ENCODE measurements at regions not wholly inside any gene's neighbourhood (a gene's known extent, or its start where the extent isn't known, plus 50 kb on each side); places are given as distances from the start of the nearest gene placed in this dataset.

- DNase-seq (ENCODE audit: low read depth in 2 of 2), result no peak
These were observed 157.8 kb downstream of the COPS8 start for GRCh38 chr2:237243487-237243886.

GRCh38 chr2:237244178-237244577 is 158.5 kb downstream of the COPS8 start:
- no peak for DNase-seq (ENCODE audit: low read depth in 2 of 2)

- DNase-seq (ENCODE audit: low read depth in 2 of 2), result no peak
These were observed 159.4 kb downstream of the COPS8 start for GRCh38 chr2:237244976-237245646.

GRCh38 chr2:237250599-237250998 is 163.4 kb downstream of the COL6A3 start:
- no peak for DNase-seq (ENCODE audit: low read depth in 2 of 2)

- DNase-seq (ENCODE audit: low read depth in 2 of 2), result no peak
These were observed 162.0 kb downstream of the COL6A3 start for GRCh38 chr2:237251986-237252385.

GRCh38 chr2:237253046-237253702 is 160.8 kb downstream of the COL6A3 start:
- DNase-seq (ENCODE audit: low read depth in 2 of 2), result no peak

GRCh38 chr2:237254369-237254861 is 159.5 kb downstream of the COL6A3 start:
- DNase-seq (ENCODE audit: low read depth in 2 of 2), result no peak

GRCh38 chr2:237254911-237255578 is 158.9 kb downstream of the COL6A3 start:
- peak in 1 of 2 donors; percentile 78 for DNase-seq (ENCODE audit: low read depth in 2 of 2)

- DNase-seq (ENCODE audit: low read depth in 2 of 2), result peak in 1 of 2 donors; percentile 67
These were observed 157.1 kb downstream of the COL6A3 start for GRCh38 chr2:237256887-237257286.

- DNase-seq (ENCODE audit: low read depth in 2 of 2), result peak; percentile 14 to 90
These were observed 156.5 kb downstream of the COL6A3 start for GRCh38 chr2:237257471-237257951.

GRCh38 chr2:237258116-237258515 is 155.8 kb downstream of the COL6A3 start:
- peak in 1 of 2 donors; percentile 20 for DNase-seq (ENCODE audit: low read depth in 2 of 2)

- peak in 1 of 2 donors; percentile 13 for DNase-seq (ENCODE audit: low read depth in 2 of 2)
These were observed 155.3 kb downstream of the COL6A3 start for GRCh38 chr2:237258615-237259014.

GRCh38 chr2:237259201-237259600 is 154.8 kb downstream of the COL6A3 start:
- no peak for DNase-seq (ENCODE audit: low read depth in 2 of 2)

- DNase-seq (ENCODE audit: low read depth in 2 of 2), result no peak
These were observed 153.8 kb downstream of the COL6A3 start for GRCh38 chr2:237260039-237260620.

- no peak for DNase-seq (ENCODE audit: low read depth in 2 of 2)
These were observed 153.3 kb downstream of the COL6A3 start for GRCh38 chr2:237260686-237261085.

- DNase-seq (ENCODE audit: low read depth in 2 of 2), result no peak
These were observed 152.6 kb downstream of the COL6A3 start for GRCh38 chr2:237261327-237261726.

- no peak for DNase-seq (ENCODE audit: low read depth in 2 of 2)
These were observed 150.9 kb downstream of the COL6A3 start for GRCh38 chr2:237262838-237263771.

GRCh38 chr2:237264480-237265219 is 149.3 kb downstream of the COL6A3 start:
- DNase-seq (ENCODE audit: low read depth in 2 of 2), result no peak

GRCh38 chr2:237268004-237268708 is 145.8 kb downstream of the COL6A3 start:
- DNase-seq (ENCODE audit: low read depth in 2 of 2), result no peak
